Activated T-helper 1 cell treated with anti-CD3 and anti-CD28 coated beads, Interleukin-12 subunit alpha, Interleukin-12 subunit beta, Interleukin-2, Interleukin-4 antibody, amounts not matched to agents 30 ng/mL and 10 ng/mL and 1 ng/mL, durations not matched to agents 14 hours and 24 hours and 36 hours (primary cell): ENCODE measurements at regions not wholly inside any gene's neighbourhood (a gene's known extent, or its start where the extent isn't known, plus 50 kb on each side); places are given as distances from the start of the nearest gene placed in this dataset.

Experiments
- DNase-seq: peaks from one replicate; pipeline ENCODE4 v3.0.0; 2021; ENCODE audit warnings: low spot score
- H3K27ac Mint-ChIP-seq: one replicate; pipeline ENCODE4 v1.8.0; 2021; ENCODE audit warnings: mild to moderate bottlenecking, mixed read lengths
- H3K27me3 Mint-ChIP-seq: one replicate; pipeline ENCODE4 v1.8.0; 2022; ENCODE audit warnings: mild to moderate bottlenecking, moderate library complexity, mixed read lengths; ENCODE audit not compliant: insufficient read depth
- H3K36me3 Mint-ChIP-seq: one replicate; pipeline ENCODE4 v1.8.0; 2021; ENCODE audit warnings: low read depth, mixed read lengths
- H3K4me1 Mint-ChIP-seq: one replicate; pipeline ENCODE4 v1.8.0; 2021; ENCODE audit warnings: low read depth, mixed read lengths
- H3K4me3 Mint-ChIP-seq: one replicate; pipeline ENCODE4 v1.8.0; 2021; ENCODE audit warnings: mild to moderate bottlenecking, moderate library complexity, mixed read lengths
- H3K9me3 Mint-ChIP-seq: one replicate; pipeline ENCODE4 v1.8.0; 2021; ENCODE audit warnings: mixed read lengths
- intact Hi-C: fragments of 100-400 bp; cut with micrococcal nuclease; formaldehyde crosslinking; loops from one replicate; pipeline ENCODE4 v1.15.1; 2024

GRCh38 chr10:63866747-63867140, 345.5 kb downstream of the REEP3 start:
- intact Hi-C loops: loop anchor here (1.0 kb wide), 1 partner anchor 175 kb away; no protein-coding TSS in a partner anchor
- H3K27ac Mint-ChIP-seq: no peak overlapping the region
- peaks cover 12% of the 10 kb centered on the region for H3K4me1 Mint-ChIP-seq
- H3K27me3 Mint-ChIP-seq: peaks cover 12% of the 10 kb centered on the region
- H3K9me3 Mint-ChIP-seq: no peaks in the 10 kb centered on the region
- no peaks in the 10 kb centered on the region for H3K36me3 Mint-ChIP-seq
- no peak for DNase-seq
- H3K4me3 Mint-ChIP-seq: no peak overlapping the region

DNA sequence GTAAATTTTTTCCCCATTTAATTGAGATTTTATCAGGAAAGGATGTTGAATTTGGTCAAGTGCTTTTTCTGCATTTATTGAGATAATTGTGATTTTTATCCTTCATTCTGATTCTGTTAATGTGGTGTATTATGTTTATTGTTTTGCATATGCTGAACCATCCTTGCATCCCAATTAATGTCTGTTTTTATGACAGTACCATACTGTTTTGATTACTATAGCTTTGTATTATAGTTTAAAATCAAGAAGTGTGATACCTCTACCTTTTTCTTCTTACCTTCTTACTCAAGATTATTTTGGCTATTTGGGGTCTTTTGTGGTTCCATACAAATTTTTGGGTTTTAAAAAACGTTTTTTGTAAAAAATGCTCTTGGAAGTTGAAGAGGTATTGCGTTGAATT, 357.2 kb downstream of the REEP3 start:
- H3K4me3 Mint-ChIP-seq: no peak overlapping the region
- no peaks in the 10 kb centered on the region for H3K36me3 Mint-ChIP-seq
- no peaks in the 10 kb centered on the region for H3K9me3 Mint-ChIP-seq
- H3K4me1 Mint-ChIP-seq: no peaks in the 10 kb centered on the region
- H3K27me3 Mint-ChIP-seq: peaks cover 5% of the 10 kb centered on the region
- intact Hi-C loops: no loop called here
- no peak for DNase-seq
- H3K27ac Mint-ChIP-seq: no peak overlapping the region

GRCh38 chr10:63883861-63884260, 362.7 kb downstream of the REEP3 start:
- no peak overlapping the region for H3K4me3 Mint-ChIP-seq
- peaks cover 8% of the 10 kb centered on the region for H3K27me3 Mint-ChIP-seq
- H3K27ac Mint-ChIP-seq: no peak overlapping the region
- no peaks in the 10 kb centered on the region for H3K4me1 Mint-ChIP-seq
- H3K36me3 Mint-ChIP-seq: no peaks in the 10 kb centered on the region
- intact Hi-C loops: no loop called here
- H3K9me3 Mint-ChIP-seq: no peaks in the 10 kb centered on the region
- no peak for DNase-seq

- intact Hi-C loops: no loop called here
- H3K4me3 Mint-ChIP-seq: no peak overlapping the region
- no peaks in the 10 kb centered on the region for H3K9me3 Mint-ChIP-seq
- H3K4me1 Mint-ChIP-seq: no peaks in the 10 kb centered on the region
- H3K27ac Mint-ChIP-seq: no peak overlapping the region
- H3K36me3 Mint-ChIP-seq: no peaks in the 10 kb centered on the region
- peaks cover 7% of the 10 kb centered on the region for H3K27me3 Mint-ChIP-seq
- DNase-seq: no peak
Measured at GRCh38 chr10:63884426-63884825, 363.2 kb downstream of the REEP3 start.

DNA sequence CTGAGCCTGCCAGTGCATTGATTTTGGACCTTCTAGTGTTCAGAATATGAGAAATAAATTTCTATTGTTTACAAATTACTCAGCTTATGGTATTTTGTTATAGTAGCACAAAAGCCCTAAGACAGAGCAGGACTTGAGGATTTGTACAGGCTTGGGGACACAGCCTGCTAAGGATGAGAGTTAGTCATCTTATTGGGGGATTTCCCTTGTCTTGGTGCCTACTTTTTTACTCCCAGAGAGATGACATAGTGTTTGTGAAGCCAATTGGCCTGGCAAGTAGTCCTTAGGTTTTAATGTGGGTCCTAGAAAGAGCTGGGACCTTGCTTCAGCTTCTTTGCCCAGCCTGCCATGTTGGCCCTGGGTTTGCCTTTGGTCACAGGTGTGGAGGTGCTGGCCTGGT, 364.0 kb downstream of the REEP3 start:
- Mint-ChIP-seq H3K27me3 (peaks cover 6% of the 10 kb centered on the region), H3K9me3 (no peaks in the 10 kb centered on the region), H3K27ac (no peak overlapping the region), H3K36me3 (no peaks in the 10 kb centered on the region), H3K4me3 (no peak overlapping the region), H3K4me1 (no peaks in the 10 kb centered on the region)
- intact Hi-C loops: no loop called here
- DNase-seq: no peak

DNA sequence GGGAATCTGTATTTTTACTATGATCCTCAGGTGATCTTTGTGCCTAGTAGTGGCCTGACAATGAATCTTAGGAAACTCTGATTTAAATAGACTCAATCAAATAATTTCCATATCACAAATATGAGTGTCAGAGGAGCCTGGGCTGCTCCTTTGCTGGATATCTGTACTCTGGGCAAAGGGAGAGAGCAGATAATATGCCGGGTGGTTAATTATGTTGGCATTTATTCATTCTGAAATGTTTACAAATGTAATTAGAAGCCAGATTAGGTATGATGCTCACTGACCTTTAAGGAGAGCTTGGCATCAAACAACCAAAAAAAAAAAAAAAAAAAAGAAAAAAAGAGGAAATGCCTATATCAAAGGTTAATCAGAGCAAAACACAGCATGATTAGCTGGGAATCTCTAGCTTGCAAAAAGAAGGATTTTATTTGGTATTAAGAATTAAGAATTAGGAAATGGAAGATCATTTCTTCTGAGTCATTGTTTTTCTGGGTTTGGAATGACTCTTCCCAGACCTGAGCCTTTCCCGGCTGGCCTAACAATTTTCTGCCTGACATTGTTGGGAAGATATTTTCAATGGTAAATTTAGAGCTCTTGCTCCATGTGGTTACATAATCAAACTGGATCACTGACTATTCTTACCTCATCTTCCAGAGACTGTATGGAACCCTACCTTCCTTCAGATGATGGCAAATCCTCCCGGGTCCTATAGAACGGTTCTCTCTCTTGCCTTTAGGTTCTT, 365.3 kb downstream of the REEP3 start:
- no peak overlapping the region for H3K27ac Mint-ChIP-seq
- no peak overlapping the region for H3K4me3 Mint-ChIP-seq
- H3K9me3 Mint-ChIP-seq: no peaks in the 10 kb centered on the region
- no peaks in the 10 kb centered on the region for H3K4me1 Mint-ChIP-seq
- no peaks in the 10 kb centered on the region for H3K36me3 Mint-ChIP-seq
- intact Hi-C loops: no loop called here
- DNase-seq: no peak
- H3K27me3 Mint-ChIP-seq: peaks cover 6% of the 10 kb centered on the region

GRCh38 chr10:63887023-63887589, 365.9 kb downstream of the REEP3 start:
- intact Hi-C loops: no loop called here
- H3K27me3 Mint-ChIP-seq: peaks cover 2% of the 10 kb centered on the region
- H3K4me1 Mint-ChIP-seq: no peaks in the 10 kb centered on the region
- DNase-seq: no peak
- H3K36me3 Mint-ChIP-seq: no peaks in the 10 kb centered on the region
- H3K4me3 Mint-ChIP-seq: no peak overlapping the region
- H3K27ac Mint-ChIP-seq: no peak overlapping the region
- H3K9me3 Mint-ChIP-seq: no peaks in the 10 kb centered on the region

- Mint-ChIP-seq H3K27me3 (peaks cover 2% of the 10 kb centered on the region), H3K4me3 (no peak overlapping the region), H3K4me1 (no peaks in the 10 kb centered on the region), H3K9me3 (no peaks in the 10 kb centered on the region), H3K27ac (no peak overlapping the region), H3K36me3 (no peaks in the 10 kb centered on the region)
- intact Hi-C loops: no loop called here
- no peak for DNase-seq
Measured at GRCh38 chr10:63887600-63888370, 366.6 kb downstream of the REEP3 start.

- intact Hi-C loops: no loop called here
- no peaks in the 10 kb centered on the region for H3K4me1 Mint-ChIP-seq
- peaks cover 5% of the 10 kb centered on the region for H3K27me3 Mint-ChIP-seq
- no peak for DNase-seq
- no peaks in the 10 kb centered on the region for H3K36me3 Mint-ChIP-seq
- H3K27ac Mint-ChIP-seq: no peak overlapping the region
- no peak overlapping the region for H3K4me3 Mint-ChIP-seq
- no peaks in the 10 kb centered on the region for H3K9me3 Mint-ChIP-seq
Measured at GRCh38 chr10:63889803-63890202, 368.6 kb downstream of the REEP3 start.

DNA sequence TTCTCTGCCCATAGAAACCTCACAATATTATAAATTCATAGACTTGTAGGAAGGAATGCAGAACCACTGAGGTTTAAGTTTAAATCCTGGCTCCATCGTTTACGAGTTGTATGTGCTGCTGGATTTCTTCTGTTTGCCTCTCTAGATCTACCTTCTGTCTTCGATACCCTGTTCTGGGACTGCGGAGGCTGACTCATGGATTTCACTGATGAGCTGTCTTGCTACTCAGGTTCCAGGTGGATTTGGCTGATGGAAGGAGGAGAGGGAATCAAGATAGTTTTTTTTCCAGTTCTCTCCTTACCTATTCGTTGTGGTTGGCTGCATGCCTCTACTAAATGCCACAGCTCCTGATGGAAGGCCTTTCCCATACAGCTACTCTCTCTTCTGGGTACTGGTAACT, 375.8 kb downstream of the REEP3 start:
- no peak for DNase-seq
- H3K4me1 Mint-ChIP-seq: no peaks in the 10 kb centered on the region
- H3K4me3 Mint-ChIP-seq: no peak overlapping the region
- intact Hi-C loops: no loop called here
- peaks cover 2% of the 10 kb centered on the region for H3K27me3 Mint-ChIP-seq
- no peaks in the 10 kb centered on the region for H3K9me3 Mint-ChIP-seq
- no peaks in the 10 kb centered on the region for H3K36me3 Mint-ChIP-seq
- H3K27ac Mint-ChIP-seq: no peak overlapping the region

- Mint-ChIP-seq H3K9me3 (no peaks in the 10 kb centered on the region), H3K4me1 (no peaks in the 10 kb centered on the region), H3K27me3 (no peaks in the 10 kb centered on the region), H3K36me3 (no peaks in the 10 kb centered on the region), H3K27ac (no peak overlapping the region), H3K4me3 (no peak overlapping the region)
- DNase-seq: no peak
- intact Hi-C loops: no loop called here
Measured at GRCh38 chr10:63899673-63900300, 378.6 kb downstream of the REEP3 start.

- H3K4me3 Mint-ChIP-seq: no peak overlapping the region
- no peak overlapping the region for H3K27ac Mint-ChIP-seq
- DNase-seq: no peak
- intact Hi-C loops: no loop called here
- H3K4me1 Mint-ChIP-seq: no peaks in the 10 kb centered on the region
- no peaks in the 10 kb centered on the region for H3K9me3 Mint-ChIP-seq
- no peaks in the 10 kb centered on the region for H3K27me3 Mint-ChIP-seq
- no peaks in the 10 kb centered on the region for H3K36me3 Mint-ChIP-seq
Measured at GRCh38 chr10:63901228-63901627, 380.0 kb downstream of the REEP3 start.

DNA sequence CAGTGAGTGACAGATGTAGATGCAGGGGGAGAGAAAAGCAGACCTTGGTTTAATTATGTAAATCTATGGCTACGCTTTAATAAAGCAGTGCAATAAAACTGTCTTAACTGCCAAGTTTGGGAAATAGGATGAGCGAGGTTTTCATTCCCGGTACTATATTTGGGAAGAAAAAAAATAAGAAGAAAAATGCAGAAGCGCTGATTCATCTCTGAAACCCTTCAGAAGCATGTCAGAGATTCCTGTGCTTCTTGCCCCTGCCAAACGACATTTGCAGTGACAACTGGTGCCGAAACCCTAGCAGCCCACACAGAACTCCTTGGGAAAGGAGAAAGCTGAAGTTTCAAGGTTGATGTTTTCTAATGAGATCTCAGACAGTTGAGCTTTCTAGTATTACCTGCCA, 380.7 kb downstream of the REEP3 start:
- no peaks in the 10 kb centered on the region for H3K36me3 Mint-ChIP-seq
- H3K4me1 Mint-ChIP-seq: no peaks in the 10 kb centered on the region
- H3K27me3 Mint-ChIP-seq: no peaks in the 10 kb centered on the region
- no peaks in the 10 kb centered on the region for H3K9me3 Mint-ChIP-seq
- no peak overlapping the region for H3K27ac Mint-ChIP-seq
- no peak for DNase-seq
- H3K4me3 Mint-ChIP-seq: no peak overlapping the region
- intact Hi-C loops: no loop called here
